Esophagus muscularis mucosa (tissue), 3 donors: ENCODE measurements at regions not wholly inside any gene's neighbourhood (a gene's known extent, or its start where the extent isn't known, plus 50 kb on each side); places are given as distances from the start of the nearest gene placed in this dataset.

Experiments
- CTCF ChIP-seq, 3 experiments: fragments of 200-600 bp in 2 of 3; fragments of 450-650 bp in 1 of 3; sonication (generic) in 2 of 3; IDR thresholded peaks; one replicate each; pipeline ENCODE4 v1.5.1; 2017 to 2019; ENCODE audit warnings: antibody characterized with exemption in 3 of 3, mild to moderate bottlenecking in 2 of 3, moderate library complexity in 1 of 3
- POLR2A ChIP-seq: fragments of 450-650 bp; IDR thresholded peaks from one replicate; pipeline ENCODE4 v1.6.1; 2017; ENCODE audit warnings: antibody characterized with exemption, moderate library complexity, mild to moderate bottlenecking, low read depth
- POLR2AphosphoS5 ChIP-seq, 2 donors: sonication (generic); formaldehyde crosslinking; IDR thresholded peaks; one replicate each; pipeline ENCODE4 v1.6.1; 2017; ENCODE audit warnings: antibody characterized with exemption in 2 of 2

GRCh38 chr5:159518371-159518770, 188.1 kb upstream of the IL12B start:
- TF ChIP-seq CTCF (IDR thresholded peaks at IDR 0.05) (no peak), POLR2A (no peak), POLR2AphosphoS5 (IDR thresholded peaks at IDR 0.05) (no peak)
